HEK293T (cell line): ENCODE measurements at regions not wholly inside any gene's neighbourhood (a gene's known extent, or its start where the extent isn't known, plus 50 kb on each side); places are given as distances from the start of the nearest gene placed in this dataset.

Experiments used
- CTCF ChIA-PET: fragments of 350-600 bp; formaldehyde crosslinking; extraction: SDS; loops from one replicate; lab custom pipeline; 2021; ENCODE audit warnings: antibody characterized with exemption, inconsistent platforms; lab: Yijun Ruan, JAX
- POLR2A ChIA-PET: fragments of 350-600 bp; formaldehyde crosslinking; extraction: SDS; loops from one replicate; lab custom pipeline; 2020; ENCODE audit warnings: antibody characterized with exemption, inconsistent platforms; lab: Yijun Ruan, JAX
- DNase-seq: peaks from one replicate; pipeline ENCODE4 v3.0.0; 2012; ENCODE audit warnings: mixed read lengths; ENCODE audit errors: extremely low spot score
- ARNT ChIP-seq: fragments of 450-650 bp; IDR thresholded peaks from 2 replicates; pipeline ENCODE4 v1.6.1; 2017; ENCODE audit warnings: mild to moderate bottlenecking
- BHLHE40 ChIP-seq: fragments of 450-650 bp; IDR thresholded peaks from 2 replicates; pipeline ENCODE4 v1.6.1; 2016; ENCODE audit warnings: mild to moderate bottlenecking, moderate library complexity, borderline replicate concordance
- CTBP1 ChIP-seq: fragments of 450-650 bp; IDR thresholded peaks from 2 replicates; pipeline ENCODE4 v1.6.1; 2016; ENCODE audit warnings: borderline replicate concordance
- ELF4 ChIP-seq: fragments of 450-650 bp; IDR thresholded peaks from 2 replicates; pipeline ENCODE4 v1.6.1; 2017; ENCODE audit warnings: antibody characterized with exemption
- FOXA1 ChIP-seq: fragments of 450-650 bp; IDR thresholded peaks from 2 replicates; pipeline ENCODE4 v1.6.1; 2016; ENCODE audit warnings: mild to moderate bottlenecking
- FOXK2 ChIP-seq: fragments of 450-650 bp; IDR thresholded peaks from 2 replicates; pipeline ENCODE4 v1.6.1; 2016; ENCODE audit warnings: mild to moderate bottlenecking
- FOXM1 ChIP-seq: fragments of 450-650 bp; IDR thresholded peaks from 2 replicates; pipeline ENCODE4 v1.6.1; 2017; ENCODE audit warnings: mild to moderate bottlenecking, borderline replicate concordance
- HDGF ChIP-seq: fragments of 450-650 bp; IDR thresholded peaks from 2 replicates; pipeline ENCODE4 v1.6.1; 2017; ENCODE audit warnings: antibody characterized with exemption, borderline replicate concordance
- L3MBTL2 ChIP-seq: fragments of 450-650 bp; conservative IDR thresholded peaks from 2 replicates; pipeline ENCODE4 v1.6.1; 2016; ENCODE audit warnings: mild to moderate bottlenecking
- LEF1 ChIP-seq: fragments of 450-650 bp; IDR thresholded peaks from 2 replicates; pipeline ENCODE4 v1.6.1; 2017; ENCODE audit warnings: mild to moderate bottlenecking, borderline replicate concordance
- NFRKB ChIP-seq: fragments of 450-650 bp; IDR thresholded peaks from 2 replicates; pipeline ENCODE4 v1.6.1; 2016; ENCODE audit warnings: mild to moderate bottlenecking, moderate library complexity
- SP1 ChIP-seq: fragments of 450-650 bp; IDR thresholded peaks from 2 replicates; pipeline ENCODE4 v1.6.1; 2017
- SUZ12 ChIP-seq: fragments of 450-650 bp; IDR thresholded peaks from 2 replicates; pipeline ENCODE4 v1.6.1; 2016; ENCODE audit warnings: mild to moderate bottlenecking
- TARDBP ChIP-seq: fragments of 450-650 bp; IDR thresholded peaks from 2 replicates; pipeline ENCODE4 v1.6.1; 2016
- ZNF384 ChIP-seq: fragments of 450-650 bp; IDR thresholded peaks from 2 replicates; pipeline ENCODE4 v1.6.1; 2016
- TF ChIP-seq, protein P1 (sequence below): fragments of 450-650 bp; IDR thresholded peaks from 2 replicates; pipeline ENCODE4 v1.6.1; 2016

- TF ChIP-seq FOXM1: no peak
- no peak for TF ChIP-seq ZNF384
- TF ChIP-seq NFRKB: no peak
- TF ChIP-seq SUZ12: no peak
- no peak for TF ChIP-seq ARNT
- TF ChIP-seq LEF1: no peak
- no peak for TF ChIP-seq CTBP1
- TF ChIP-seq FOXK2: no peak
- no peak for TF ChIP-seq FOXA1
- TF ChIP-seq L3MBTL2: no peak
- TF ChIP-seq, protein P1, sequence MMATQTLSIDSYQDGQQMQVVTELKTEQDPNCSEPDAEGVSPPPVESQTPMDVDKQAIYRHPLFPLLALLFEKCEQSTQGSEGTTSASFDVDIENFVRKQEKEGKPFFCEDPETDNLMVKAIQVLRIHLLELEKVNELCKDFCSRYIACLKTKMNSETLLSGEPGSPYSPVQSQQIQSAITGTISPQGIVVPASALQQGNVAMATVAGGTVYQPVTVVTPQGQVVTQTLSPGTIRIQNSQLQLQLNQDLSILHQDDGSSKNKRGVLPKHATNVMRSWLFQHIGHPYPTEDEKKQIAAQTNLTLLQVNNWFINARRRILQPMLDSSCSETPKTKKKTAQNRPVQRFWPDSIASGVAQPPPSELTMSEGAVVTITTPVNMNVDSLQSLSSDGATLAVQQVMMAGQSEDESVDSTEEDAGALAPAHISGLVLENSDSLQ: no peak
- no peak for TF ChIP-seq HDGF
- no peak for TF ChIP-seq SP1
- TF ChIP-seq ELF4: no peak
- TF ChIP-seq TARDBP: no peak
- no peak for DNase-seq
- CTCF ChIA-PET: no interaction called here
- POLR2A ChIA-PET: no interaction called here
Observed at GRCh38 chr6:14423330-14423729, 305.8 kb downstream of the CD83 start.

DNA sequence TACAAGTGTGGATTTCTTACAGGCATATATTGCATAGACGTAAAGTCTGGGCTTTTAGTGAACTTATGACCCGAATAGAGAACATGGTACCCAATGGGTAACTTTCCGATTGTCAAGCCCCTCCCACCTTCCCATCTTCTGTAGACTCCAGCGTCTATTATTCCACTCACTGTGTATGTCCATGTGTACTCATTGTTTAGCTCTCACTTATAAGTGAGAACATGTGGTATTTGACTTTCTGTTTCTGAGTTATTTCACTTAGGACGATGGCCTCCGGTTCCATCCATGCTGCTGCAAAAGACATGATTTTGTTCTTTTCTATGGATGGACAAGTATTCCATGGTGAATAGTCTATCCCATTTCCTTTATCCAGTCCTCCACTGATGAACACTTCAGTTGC is 306.4 kb downstream of the CD83 start:
- DNase-seq: no peak
- no peak for TF ChIP-seq HDGF
- TF ChIP-seq FOXK2: no peak
- no peak for TF ChIP-seq ARNT
- no peak for TF ChIP-seq NFRKB
- no peak for TF ChIP-seq L3MBTL2
- no peak for TF ChIP-seq SUZ12
- TF ChIP-seq LEF1: no peak
- TF ChIP-seq FOXM1: no peak
- no peak for TF ChIP-seq TARDBP
- no peak for TF ChIP-seq FOXA1
- TF ChIP-seq, protein P1: no peak
- TF ChIP-seq ELF4: no peak
- no peak for TF ChIP-seq SP1
- no peak for TF ChIP-seq BHLHE40
- no peak for TF ChIP-seq CTBP1
- TF ChIP-seq ZNF384: no peak
- POLR2A ChIA-PET: no interaction called here
- CTCF ChIA-PET: no interaction called here

DNA sequence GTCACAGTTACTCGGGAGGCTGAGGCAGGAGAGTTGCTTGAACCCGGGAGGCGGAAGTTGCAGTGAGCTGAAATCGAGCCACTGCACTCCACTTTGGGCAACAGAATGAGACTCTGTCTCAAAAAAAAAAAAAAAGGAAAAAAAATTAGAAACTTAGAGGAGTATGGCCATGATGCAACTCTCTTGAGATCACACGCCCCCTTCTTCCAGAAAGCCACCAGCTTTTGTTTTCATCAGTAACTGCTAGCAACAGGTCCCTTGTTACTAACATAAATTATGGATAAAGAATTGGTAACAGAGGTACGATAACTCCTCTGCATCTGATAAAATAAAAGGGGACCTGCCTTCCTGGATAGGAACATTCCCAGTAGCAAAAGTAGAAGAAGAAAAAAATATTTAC is 308.2 kb downstream of the CD83 start:
- TF ChIP-seq L3MBTL2 (no peak), SUZ12 (no peak), HDGF (no peak), FOXK2 (no peak), FOXM1 (no peak), BHLHE40 (no peak), SP1 (no peak), ARNT (no peak), FOXA1 (no peak), ELF4 (no peak), NFRKB (no peak), CTBP1 (no peak), TARDBP (no peak), ZNF384 (no peak), LEF1 (no peak)
- TF ChIP-seq, protein P1: no peak
- POLR2A ChIA-PET: no interaction called here

GRCh38 chr6:14426281-14426680 is 308.7 kb downstream of the CD83 start:
- TF ChIP-seq L3MBTL2 (no peak), ARNT (no peak), CTBP1 (no peak), ZNF384 (no peak), FOXA1 (no peak), HDGF (no peak), FOXK2 (no peak), SUZ12 (no peak), TARDBP (no peak), ELF4 (no peak), SP1 (no peak), FOXM1 (no peak), BHLHE40 (no peak), NFRKB (no peak), LEF1 (no peak)
- TF ChIP-seq, protein P1: no peak
- ChIA-PET CTCF (no interaction called here), POLR2A (no interaction called here)
- DNase-seq: no peak

More for the DNA sequence above, 308.2 kb downstream of the CD83 start:
- CTCF ChIA-PET: no interaction called here
- DNase-seq: no peak

GRCh38 chr6:14428269-14428668 is 310.7 kb downstream of the CD83 start:
- TF ChIP-seq NFRKB: no peak
- TF ChIP-seq ELF4: no peak
- TF ChIP-seq ARNT: no peak
- TF ChIP-seq, protein P1: no peak
- TF ChIP-seq FOXA1: no peak
- TF ChIP-seq FOXM1: no peak
- TF ChIP-seq SUZ12: no peak
- TF ChIP-seq BHLHE40: no peak
- TF ChIP-seq TARDBP: no peak
- no peak for TF ChIP-seq ZNF384
- TF ChIP-seq L3MBTL2: no peak
- no peak for TF ChIP-seq LEF1
- no peak for TF ChIP-seq HDGF
- TF ChIP-seq FOXK2: no peak
- no peak for TF ChIP-seq CTBP1
- no peak for TF ChIP-seq SP1
- ChIA-PET CTCF (no interaction called here), POLR2A (no interaction called here)
- DNase-seq: no peak
